ENCODE measurements at regions not wholly inside any gene's neighbourhood (a gene's known extent, or its start where the extent isn't known, plus 50 kb on each side); places are given as distances from the start of the nearest gene placed in this dataset.

DNA sequence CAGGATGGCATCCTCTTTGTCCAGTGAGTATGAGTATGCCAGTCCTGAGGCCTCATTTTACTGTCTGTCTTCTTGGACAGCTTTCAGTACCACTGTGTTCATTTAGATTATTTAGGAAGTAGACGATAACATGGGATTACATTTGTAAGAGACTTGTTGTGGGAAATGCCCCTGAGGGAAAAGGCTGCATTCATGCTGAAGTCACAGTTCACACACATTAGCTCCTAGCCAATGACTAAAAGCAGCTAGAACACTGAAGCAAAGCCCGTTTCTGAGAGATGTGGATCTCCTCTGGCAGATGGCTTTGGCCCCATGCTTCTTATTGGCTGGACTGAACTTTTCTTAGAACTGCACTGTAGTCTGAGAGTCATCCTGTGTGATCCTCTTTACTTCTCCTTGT lies 242.4 kb downstream of the FAM76B start:
- TF ChIP-seq EZH2phosphoT487 (IDR thresholded peaks at IDR 0.05) (no peak), EZH2 (IDR thresholded peaks at IDR 0.05) (no peak)
- TF ChIP-seq, protein P1, sequence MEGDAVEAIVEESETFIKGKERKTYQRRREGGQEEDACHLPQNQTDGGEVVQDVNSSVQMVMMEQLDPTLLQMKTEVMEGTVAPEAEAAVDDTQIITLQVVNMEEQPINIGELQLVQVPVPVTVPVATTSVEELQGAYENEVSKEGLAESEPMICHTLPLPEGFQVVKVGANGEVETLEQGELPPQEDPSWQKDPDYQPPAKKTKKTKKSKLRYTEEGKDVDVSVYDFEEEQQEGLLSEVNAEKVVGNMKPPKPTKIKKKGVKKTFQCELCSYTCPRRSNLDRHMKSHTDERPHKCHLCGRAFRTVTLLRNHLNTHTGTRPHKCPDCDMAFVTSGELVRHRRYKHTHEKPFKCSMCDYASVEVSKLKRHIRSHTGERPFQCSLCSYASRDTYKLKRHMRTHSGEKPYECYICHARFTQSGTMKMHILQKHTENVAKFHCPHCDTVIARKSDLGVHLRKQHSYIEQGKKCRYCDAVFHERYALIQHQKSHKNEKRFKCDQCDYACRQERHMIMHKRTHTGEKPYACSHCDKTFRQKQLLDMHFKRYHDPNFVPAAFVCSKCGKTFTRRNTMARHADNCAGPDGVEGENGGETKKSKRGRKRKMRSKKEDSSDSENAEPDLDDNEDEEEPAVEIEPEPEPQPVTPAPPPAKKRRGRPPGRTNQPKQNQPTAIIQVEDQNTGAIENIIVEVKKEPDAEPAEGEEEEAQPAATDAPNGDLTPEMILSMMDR (IDR thresholded peaks at IDR 0.05) = no peak
- peaks cover 3% of the 10 kb centered on the region for H3K27me3 Mint-ChIP-seq (ENCODE audit: insufficient read depth, low read depth)
- Histone ChIP-seq H3F3A (ENCODE audit: low read depth) (no peaks in the 10 kb centered on the region), H3K27me3 (no peaks in the 10 kb centered on the region), H2AFZ (replicated peaks) (no peak overlapping the region), H3K9me3 (ENCODE audit: low read depth) (no peaks in the 10 kb centered on the region), H3K4me3 (no peak overlapping the region), H3K9ac (no peak overlapping the region), H3K36me3 (no peaks in the 10 kb centered on the region), H3K79me2 (ENCODE audit: low read depth) (no peaks in the 10 kb centered on the region), H3K4me2 (no peak overlapping the region), H3K27ac (no peak overlapping the region), H3K4me1 (peaks cover 6% of the 10 kb centered on the region), H4K20me1 (ENCODE audit: low read depth) (no peaks in the 10 kb centered on the region)
- H3K4me1 Mint-ChIP-seq = peaks cover 9% of the 10 kb centered on the region
- peak overlapping the region; percentile 2 for H3K27ac Mint-ChIP-seq
- H3K9me3 Mint-ChIP-seq = peaks cover 7% of the 10 kb centered on the region
- no peak for DNase-seq (ENCODE audit: low spot score)
- H3K4me3 Mint-ChIP-seq = no peak overlapping the region
- peaks cover 1% of the 10 kb centered on the region for H3K36me3 Mint-ChIP-seq

- Histone ChIP-seq H3K9me3 (ENCODE audit: low read depth) (no peaks in the 10 kb centered on the region), H3K9ac (no peak overlapping the region), H2AFZ (replicated peaks) (no peak overlapping the region), H3K4me2 (no peak overlapping the region), H3K4me1 (peaks cover 6% of the 10 kb centered on the region), H3K79me2 (ENCODE audit: low read depth) (no peaks in the 10 kb centered on the region), H3K27ac (no peak overlapping the region), H3K36me3 (no peaks in the 10 kb centered on the region), H3K4me3 (no peak overlapping the region), H4K20me1 (ENCODE audit: low read depth) (no peaks in the 10 kb centered on the region), H3F3A (ENCODE audit: low read depth) (no peaks in the 10 kb centered on the region), H3K27me3 (no peaks in the 10 kb centered on the region)
- Mint-ChIP-seq H3K4me1 (peaks cover 9% of the 10 kb centered on the region), H3K9me3 (peaks cover 7% of the 10 kb centered on the region), H3K4me3 (no peak overlapping the region), H3K27ac (no peak overlapping the region), H3K27me3 (ENCODE audit: insufficient read depth, low read depth) (peaks cover 3% of the 10 kb centered on the region), H3K36me3 (no peaks in the 10 kb centered on the region)
- TF ChIP-seq EZH2 (IDR thresholded peaks at IDR 0.05) (no peak), EZH2phosphoT487 (IDR thresholded peaks at IDR 0.05) (no peak)
- TF ChIP-seq, protein P1 (IDR thresholded peaks at IDR 0.05) = no peak
- no peak for DNase-seq (ENCODE audit: low spot score)
These were observed 244.3 kb downstream of the FAM76B start for GRCh38 chr11:95545116-95545875.

DNA sequence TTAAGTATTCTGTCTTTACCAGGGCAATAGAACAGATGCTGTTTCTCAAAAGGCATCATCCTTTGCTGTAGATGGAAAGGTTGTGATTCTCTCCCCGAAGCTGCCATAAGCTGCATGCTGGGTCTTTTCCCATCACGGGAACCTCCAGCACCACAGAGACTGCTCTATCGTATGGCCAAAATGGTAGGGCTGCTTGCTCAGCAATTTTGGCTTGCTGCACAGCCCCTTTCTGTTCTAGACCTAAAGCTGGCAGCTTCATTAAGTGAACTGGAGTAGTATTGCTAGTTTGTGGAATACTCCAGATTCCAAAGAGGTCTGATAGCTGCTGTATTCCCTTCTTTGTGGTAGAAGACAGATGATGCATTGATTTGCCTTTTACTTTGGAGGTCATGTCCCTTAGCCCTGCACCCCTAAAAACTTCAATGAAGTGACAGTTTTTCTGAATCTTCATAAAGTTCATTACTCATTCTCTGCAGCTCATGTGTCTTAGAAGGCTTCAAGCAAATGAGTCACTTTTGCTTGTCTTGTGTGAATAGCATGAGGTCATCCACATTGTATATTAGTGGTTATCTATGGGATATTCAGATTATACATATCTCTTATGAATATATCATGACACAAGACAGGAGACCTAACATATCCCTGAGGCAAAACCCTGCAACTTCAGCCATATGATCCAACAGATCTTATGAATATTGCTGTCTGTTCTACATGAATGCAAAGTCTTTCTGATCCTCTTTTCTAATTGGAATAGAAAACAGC lies 245.3 kb downstream of the FAM76B start:
- TF ChIP-seq EZH2phosphoT487 (IDR thresholded peaks at IDR 0.05) (no peak), EZH2 (IDR thresholded peaks at IDR 0.05) (no peak)
- TF ChIP-seq, protein P1 (IDR thresholded peaks at IDR 0.05) = no peak

More for the DNA sequence above, 245.3 kb downstream of the FAM76B start:
- H3F3A ChIP-seq (ENCODE audit: low read depth) = no peaks in the 10 kb centered on the region
- Mint-ChIP-seq H3K36me3 (no peaks in the 10 kb centered on the region), H3K9me3 (peaks cover 3% of the 10 kb centered on the region), H3K27me3 (ENCODE audit: insufficient read depth, low read depth) (peaks cover 3% of the 10 kb centered on the region), H3K4me3 (no peak overlapping the region), H3K4me1 (peaks cover 9% of the 10 kb centered on the region), H3K27ac (no peak overlapping the region)
- H3K4me2 ChIP-seq = no peak overlapping the region
- no peaks in the 10 kb centered on the region for H3K27me3 ChIP-seq
- H3K4me3 ChIP-seq = no peak overlapping the region
- no peak overlapping the region for H3K27ac ChIP-seq
- no peaks in the 10 kb centered on the region for H4K20me1 ChIP-seq (ENCODE audit: low read depth)
- H3K36me3 ChIP-seq = no peaks in the 10 kb centered on the region
- DNase-seq (ENCODE audit: low spot score) = no peak
- H3K9ac ChIP-seq = no peak overlapping the region
- no peak overlapping the region for H2AFZ ChIP-seq (replicated peaks)
- H3K79me2 ChIP-seq (ENCODE audit: low read depth) = no peaks in the 10 kb centered on the region
- H3K4me1 ChIP-seq = peaks cover 6% of the 10 kb centered on the region
- H3K9me3 ChIP-seq (ENCODE audit: low read depth) = no peaks in the 10 kb centered on the region
